SU-DHL-6 (cell line): ENCODE measurements at regions not wholly inside any gene's neighbourhood (a gene's known extent, or its start where the extent isn't known, plus 50 kb on each side); places are given as distances from the start of the nearest gene placed in this dataset.

Source experiments
- EZH2phosphoT487 ChIP-seq: fragments of 200-600 bp; sonication (generic), shearing (Covaris generic); conservative IDR thresholded peaks from 2 replicates; pipeline ENCODE4 v1.6.1; 2018; ENCODE audit warnings: mild to moderate bottlenecking, antibody characterized with exemption, low read length, moderate library complexity, mixed read lengths
- TF ChIP-seq, protein P1 (sequence below): fragments of 200-600 bp; sonication (generic); IDR thresholded peaks from one replicate; pipeline ENCODE4 v1.5.1; 2017; ENCODE audit warnings: antibody characterized with exemption, mild to moderate bottlenecking, low read length, moderate library complexity; ENCODE audit not compliant: insufficient read depth, poor library complexity, severe bottlenecking

DNA sequence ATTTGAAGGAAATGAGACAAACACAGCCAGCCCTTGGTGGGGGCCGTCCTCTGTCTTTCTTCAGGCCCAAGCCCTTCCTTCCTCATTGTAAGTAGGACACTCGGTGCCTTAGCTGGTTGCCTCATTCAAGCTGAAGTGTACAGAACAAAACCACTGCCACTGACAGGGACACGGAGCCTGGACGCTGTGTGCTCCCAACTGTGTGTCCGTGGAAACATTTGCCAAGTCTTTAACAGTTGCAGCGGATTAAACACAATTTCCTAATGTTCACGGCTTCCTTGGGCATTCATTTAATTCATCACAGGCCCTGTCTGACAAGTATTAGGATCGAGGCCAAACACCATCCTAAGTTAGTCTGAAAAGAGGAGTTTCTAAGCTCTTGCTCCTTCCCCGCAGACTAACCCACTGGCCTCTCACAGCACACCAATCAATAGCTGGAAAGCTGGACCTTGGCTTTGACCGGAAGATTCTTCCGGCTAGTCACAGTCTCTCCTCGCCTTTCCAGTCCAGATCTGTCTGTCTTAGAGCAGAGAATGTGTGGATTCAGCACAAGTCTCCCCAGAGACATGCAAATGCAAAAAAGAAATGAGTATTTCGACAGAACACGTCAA, 68.7 kb upstream of the ACSL3 start:
- TF ChIP-seq, protein P1, sequence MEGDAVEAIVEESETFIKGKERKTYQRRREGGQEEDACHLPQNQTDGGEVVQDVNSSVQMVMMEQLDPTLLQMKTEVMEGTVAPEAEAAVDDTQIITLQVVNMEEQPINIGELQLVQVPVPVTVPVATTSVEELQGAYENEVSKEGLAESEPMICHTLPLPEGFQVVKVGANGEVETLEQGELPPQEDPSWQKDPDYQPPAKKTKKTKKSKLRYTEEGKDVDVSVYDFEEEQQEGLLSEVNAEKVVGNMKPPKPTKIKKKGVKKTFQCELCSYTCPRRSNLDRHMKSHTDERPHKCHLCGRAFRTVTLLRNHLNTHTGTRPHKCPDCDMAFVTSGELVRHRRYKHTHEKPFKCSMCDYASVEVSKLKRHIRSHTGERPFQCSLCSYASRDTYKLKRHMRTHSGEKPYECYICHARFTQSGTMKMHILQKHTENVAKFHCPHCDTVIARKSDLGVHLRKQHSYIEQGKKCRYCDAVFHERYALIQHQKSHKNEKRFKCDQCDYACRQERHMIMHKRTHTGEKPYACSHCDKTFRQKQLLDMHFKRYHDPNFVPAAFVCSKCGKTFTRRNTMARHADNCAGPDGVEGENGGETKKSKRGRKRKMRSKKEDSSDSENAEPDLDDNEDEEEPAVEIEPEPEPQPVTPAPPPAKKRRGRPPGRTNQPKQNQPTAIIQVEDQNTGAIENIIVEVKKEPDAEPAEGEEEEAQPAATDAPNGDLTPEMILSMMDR: no peak
- no peak for TF ChIP-seq EZH2phosphoT487
